HEK293T (cell line): ENCODE measurements at regions not wholly inside any gene's neighbourhood (a gene's known extent, or its start where the extent isn't known, plus 50 kb on each side); places are given as distances from the start of the nearest gene placed in this dataset.
A peak's percentile ranks its signal among the peaks of the same experiment; 100 is the strongest.

ENCODE experiments used
- BHLHE40 ChIP-seq: fragments of 450-650 bp; IDR thresholded peaks from 2 replicates; pipeline ENCODE4 v1.6.1; 2016; ENCODE audit warnings: mild to moderate bottlenecking, moderate library complexity, borderline replicate concordance
- LEF1 ChIP-seq: fragments of 450-650 bp; IDR thresholded peaks from 2 replicates; pipeline ENCODE4 v1.6.1; 2017; ENCODE audit warnings: mild to moderate bottlenecking, borderline replicate concordance
- PKNOX1 ChIP-seq: fragments of 450-650 bp; IDR thresholded peaks from 2 replicates; pipeline ENCODE4 v1.6.1; 2016
- TARDBP ChIP-seq: fragments of 450-650 bp; IDR thresholded peaks from 2 replicates; pipeline ENCODE4 v1.6.1; 2016
- ZNF384 ChIP-seq: fragments of 450-650 bp; IDR thresholded peaks from 2 replicates; pipeline ENCODE4 v1.6.1; 2016

GRCh38 chr2:236343400-236344161, 79.4 kb upstream of the ASB18 start:
- TF ChIP-seq ZNF384: no peak
- TF ChIP-seq TARDBP: no peak
- no peak for TF ChIP-seq BHLHE40
- TF ChIP-seq LEF1: no peak
- peak; percentile 19; the same call in 1 of the 2 replicates for TF ChIP-seq PKNOX1
